ENCODE measurements at regions not wholly inside any gene's neighbourhood (a gene's known extent, or its start where the extent isn't known, plus 50 kb on each side); places are given as distances from the start of the nearest gene placed in this dataset.
A peak's percentile ranks its signal among the peaks of the same experiment; 100 is the strongest.

GRCh38 chr10:78873413-78873812 is 195.4 kb upstream of the ZMIZ1 start:
- DNase-seq: no peak

- no peak for DNase-seq
These were observed 193.4 kb upstream of the ZMIZ1 start for GRCh38 chr10:78875331-78875877.

- DNase-seq: no peak
These were observed 192.8 kb upstream of the ZMIZ1 start for GRCh38 chr10:78875932-78876331.

GRCh38 chr10:78876449-78876848 is 192.3 kb upstream of the ZMIZ1 start:
- DNase-seq: no peak

GRCh38 chr10:78879621-78880020 is 189.1 kb upstream of the ZMIZ1 start:
- DNase-seq: no peak

GRCh38 chr10:78886129-78886528 is 182.6 kb upstream of the ZMIZ1 start:
- DNase-seq: no peak

- DNase-seq: no peak
These were observed 179.2 kb upstream of the ZMIZ1 start for GRCh38 chr10:78889536-78890063.

GRCh38 chr10:78890506-78890905 is 178.3 kb upstream of the ZMIZ1 start:
- no peak for DNase-seq

- DNase-seq: no peak
These were observed 177.0 kb upstream of the ZMIZ1 start for GRCh38 chr10:78891741-78892140.

GRCh38 chr10:78892338-78893176 is 176.2 kb upstream of the ZMIZ1 start:
- peak; percentile 27 for DNase-seq

GRCh38 chr10:78893217-78893616 is 175.5 kb upstream of the ZMIZ1 start:
- no peak for DNase-seq

GRCh38 chr10:78894089-78894840 is 174.5 kb upstream of the ZMIZ1 start:
- no peak for DNase-seq

- DNase-seq: no peak
These were observed 173.9 kb upstream of the ZMIZ1 start for GRCh38 chr10:78894841-78895195.

- DNase-seq: no peak
These were observed 173.3 kb upstream of the ZMIZ1 start for GRCh38 chr10:78895469-78895868.

- no peak for DNase-seq
These were observed 172.4 kb upstream of the ZMIZ1 start for GRCh38 chr10:78896159-78896928.

GRCh38 chr10:78898341-78899097 is 170.2 kb upstream of the ZMIZ1 start:
- no peak for DNase-seq

GRCh38 chr10:78899098-78899754 is 169.5 kb upstream of the ZMIZ1 start:
- DNase-seq: no peak

- DNase-seq: no peak
These were observed 168.6 kb upstream of the ZMIZ1 start for GRCh38 chr10:78899996-78900714.

- DNase-seq: no peak
These were observed 167.9 kb upstream of the ZMIZ1 start for GRCh38 chr10:78900715-78901430.

- no peak for DNase-seq
These were observed 167.1 kb upstream of the ZMIZ1 start for GRCh38 chr10:78901694-78902093.

All from suppressor macrophage treated with lipopolysaccharide for 4 hours (primary cell).